HG03521 (cell line): ENCODE measurements at regions not wholly inside any gene's neighbourhood (a gene's known extent, or its start where the extent isn't known, plus 50 kb on each side); places are given as distances from the start of the nearest gene placed in this dataset.
"Not testable (repeated sequence)": the region's sequence is repeated elsewhere in the genome, so short reads cannot be mapped to it uniquely, and the experiment has no call there.

Source experiments
- ATAC-seq: cut with Tn5 transposase; IDR thresholded peaks from one replicate; pipeline ENCODE4 v1.9.1; 2021; ENCODE audit warnings: mild to moderate bottlenecking, moderate library complexity; ENCODE audit not compliant: unreplicated experiment

DNA sequence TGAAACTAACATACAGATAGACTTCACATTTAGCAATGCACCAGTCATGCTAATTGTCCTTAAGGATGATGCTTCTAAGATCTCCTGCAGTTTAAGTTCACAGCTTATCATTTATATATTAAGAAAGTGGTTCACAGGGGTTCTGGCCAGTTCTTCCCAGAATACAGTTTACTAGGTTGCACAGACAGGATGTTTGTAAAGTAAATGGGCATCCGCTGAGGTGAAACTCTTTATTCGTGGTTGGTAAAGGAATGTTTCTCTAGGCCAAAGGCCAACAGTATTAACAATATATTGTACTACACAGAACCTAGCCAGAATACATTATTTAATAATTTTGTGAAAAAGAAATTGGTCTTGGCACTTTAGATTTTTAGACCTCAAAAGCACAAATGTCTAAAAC, 1427.3 kb downstream of the CDH8 start:
- no peak for ATAC-seq

DNA sequence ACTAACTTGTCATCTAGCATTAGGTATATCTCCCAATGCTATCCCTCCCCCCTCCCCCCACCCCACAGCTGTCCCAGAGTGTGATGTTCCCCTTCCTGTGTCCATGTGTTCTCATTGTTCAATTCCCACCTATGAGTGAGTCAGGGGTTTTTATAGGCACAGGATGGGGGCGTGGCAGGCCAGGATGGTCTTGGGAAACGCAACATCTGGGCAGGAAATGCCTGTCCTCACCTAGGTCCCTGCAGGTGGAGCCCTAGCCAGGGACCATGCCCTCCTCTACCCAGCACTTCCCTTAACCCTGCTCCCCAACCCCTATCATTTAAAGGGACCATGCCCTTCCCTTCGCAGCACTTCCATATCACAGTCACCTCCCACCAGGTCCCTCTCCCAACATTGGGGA, 1430.6 kb downstream of the CDH8 start:
- not testable (repeated sequence) for ATAC-seq

DNA sequence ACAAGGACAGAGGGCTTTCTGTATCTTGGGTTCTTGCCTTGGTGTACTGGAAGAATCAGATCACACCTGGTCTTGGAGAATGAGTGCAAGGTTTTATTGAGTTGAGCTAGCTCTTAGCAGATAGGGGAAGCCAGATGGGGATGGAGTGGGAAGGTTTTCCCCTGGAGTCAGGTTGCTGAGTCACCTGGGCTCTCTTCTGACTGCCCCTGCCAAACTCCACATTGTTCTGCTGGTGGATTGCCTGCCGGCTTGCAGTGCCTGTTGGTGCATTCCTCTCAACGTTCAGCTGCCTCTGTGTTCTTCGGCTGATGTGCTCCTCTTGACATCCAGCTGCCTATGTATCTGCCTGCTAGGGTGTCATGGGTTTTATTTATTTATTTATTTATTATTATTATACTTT, 1431.1 kb downstream of the CDH8 start:
- ATAC-seq: no peak

DNA sequence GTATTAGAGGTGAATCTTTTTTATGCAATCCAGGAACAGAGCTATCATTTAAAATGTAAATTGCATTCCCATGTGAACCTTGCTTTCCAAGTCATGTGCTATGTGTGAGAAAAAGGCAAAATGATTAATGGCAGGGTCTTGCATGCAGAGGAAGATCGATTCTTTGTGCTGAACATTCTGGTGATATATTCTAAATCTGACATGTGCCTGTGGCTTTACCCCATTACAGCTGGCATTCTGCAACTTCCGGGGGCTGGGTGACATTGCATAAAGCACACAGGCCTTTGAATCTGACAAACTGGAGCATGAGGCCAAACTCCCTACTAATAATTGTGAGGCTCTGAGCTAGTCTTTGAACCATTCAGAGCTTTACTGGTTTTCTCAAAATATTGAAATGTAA, 1449.7 kb downstream of the CDH8 start:
- no peak for ATAC-seq

DNA sequence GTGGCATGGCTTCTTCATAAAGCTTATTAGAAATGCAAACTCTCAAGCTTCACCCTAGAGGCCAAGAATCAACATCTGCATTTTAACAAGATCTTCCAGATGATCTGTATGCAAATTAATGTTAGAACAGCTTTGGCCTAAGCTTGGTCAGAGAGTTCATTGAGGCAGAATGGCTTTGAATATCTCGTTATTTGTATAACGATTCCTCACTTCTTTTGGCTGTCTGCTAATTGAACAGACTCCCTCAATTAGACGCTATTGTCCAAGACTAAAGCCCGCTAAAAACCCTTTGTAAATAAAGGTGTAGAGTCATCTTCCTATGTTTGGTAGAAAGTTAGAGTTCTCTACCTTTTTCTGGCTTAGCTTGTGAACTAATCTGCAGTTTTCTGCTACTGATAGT, 1453.7 kb downstream of the CDH8 start:
- no peak for ATAC-seq

DNA sequence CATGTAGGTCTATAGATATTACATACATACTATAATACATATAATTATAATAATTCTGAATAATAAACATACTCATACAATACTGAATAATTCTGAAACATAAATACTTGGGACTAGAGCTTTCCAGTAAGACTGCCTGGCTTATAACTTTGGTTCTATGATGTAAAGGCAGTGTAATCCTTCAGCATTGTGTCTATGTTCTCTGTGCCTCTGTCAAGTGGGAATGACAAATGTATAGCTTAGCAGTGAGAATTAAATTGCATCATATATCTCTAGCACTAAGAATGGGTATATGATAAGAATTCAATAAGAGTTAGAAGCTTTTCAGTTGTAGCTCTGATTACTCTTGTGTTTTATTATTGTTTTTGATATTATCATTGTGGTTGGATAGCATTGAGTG, 1469.3 kb downstream of the CDH8 start:
- no peak for ATAC-seq

DNA sequence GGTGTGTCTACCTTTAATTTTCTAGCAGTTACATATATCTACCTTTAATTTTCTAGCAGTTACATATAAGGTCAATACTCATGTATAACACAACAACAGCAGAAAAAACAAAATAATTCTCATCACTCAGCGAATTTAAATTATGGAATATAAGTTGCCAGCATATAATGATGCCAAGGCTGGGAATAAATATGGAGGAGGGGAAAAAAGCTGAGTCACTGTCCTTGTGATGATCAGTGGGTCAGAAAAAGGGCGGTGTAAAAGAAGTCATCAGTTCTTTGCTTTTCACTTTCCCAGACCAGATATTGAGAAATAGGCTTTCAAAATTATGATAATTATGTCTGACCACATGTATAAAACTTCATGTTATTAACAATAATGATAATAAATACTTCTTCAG, 1471.7 kb downstream of the CDH8 start:
- no peak for ATAC-seq

DNA sequence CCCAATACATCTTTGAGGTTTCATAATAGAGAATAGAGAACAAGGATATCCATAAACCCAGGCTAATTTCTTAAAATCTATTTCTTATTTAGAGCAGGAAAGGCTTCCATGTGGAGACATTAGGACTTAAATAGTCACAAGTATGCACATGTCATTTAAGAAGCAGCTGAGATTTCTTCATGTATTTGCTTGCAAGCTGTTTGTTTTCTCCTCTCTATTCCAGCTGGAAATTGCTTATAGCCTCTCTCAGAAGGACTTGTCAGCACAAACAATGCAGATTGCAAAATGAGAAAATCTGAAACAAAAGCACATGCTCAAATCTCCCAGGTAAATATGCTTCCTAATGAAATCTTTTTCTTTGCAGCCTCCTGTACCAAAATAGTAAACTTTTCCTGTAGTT, 1473.1 kb downstream of the CDH8 start:
- no peak for ATAC-seq

DNA sequence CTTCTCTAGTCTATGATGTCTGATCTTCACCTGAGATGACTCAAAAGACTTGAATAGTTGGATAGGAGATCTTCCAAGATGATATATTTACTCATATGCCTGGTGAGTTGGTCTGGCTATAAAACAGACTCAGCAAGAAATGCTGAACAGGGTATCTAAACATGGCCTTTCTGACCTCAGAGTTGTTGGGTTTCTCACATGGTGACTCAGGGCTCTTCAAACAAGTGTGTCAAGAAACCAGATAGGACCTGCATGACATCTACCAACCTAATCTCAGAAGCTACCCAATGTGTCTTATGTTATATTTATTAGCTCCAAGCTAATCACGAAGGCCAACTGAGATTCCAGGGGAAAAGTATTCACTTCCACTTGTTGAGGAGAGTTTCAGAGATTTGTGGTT, 1477.3 kb downstream of the CDH8 start:
- ATAC-seq: no peak

DNA sequence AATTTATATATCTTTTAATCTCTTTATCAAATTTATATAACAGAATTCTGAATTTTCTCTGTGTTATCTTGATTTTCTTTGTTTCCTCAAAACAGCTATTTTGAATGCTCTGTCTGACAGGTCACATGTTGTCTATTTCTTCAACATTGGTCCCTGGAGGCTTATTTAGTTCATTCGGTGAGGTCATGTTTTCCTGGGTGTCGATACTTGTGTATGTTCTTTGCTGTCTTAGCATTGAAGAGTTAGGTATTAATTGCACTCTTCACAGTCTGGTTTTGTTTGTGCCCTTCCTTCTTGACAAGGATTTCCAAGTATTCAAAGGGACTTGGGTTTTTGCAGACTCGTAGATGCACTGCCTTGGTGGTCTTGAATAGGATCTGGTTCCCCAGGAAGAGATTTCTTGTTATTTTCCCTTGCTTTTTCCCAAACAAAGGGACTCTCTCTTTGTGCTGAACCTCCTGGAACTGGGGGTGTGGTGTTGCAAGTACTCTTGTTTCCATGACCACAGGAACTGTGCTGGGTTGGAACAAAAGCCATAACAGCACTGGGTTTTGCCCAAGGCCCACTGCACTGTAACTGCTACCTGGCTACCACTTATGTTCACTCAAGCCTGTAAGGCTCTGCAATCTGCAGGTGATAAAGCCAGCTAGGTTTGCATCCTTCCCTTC, 1483.0 kb downstream of the CDH8 start:
- ATAC-seq: no peak

DNA sequence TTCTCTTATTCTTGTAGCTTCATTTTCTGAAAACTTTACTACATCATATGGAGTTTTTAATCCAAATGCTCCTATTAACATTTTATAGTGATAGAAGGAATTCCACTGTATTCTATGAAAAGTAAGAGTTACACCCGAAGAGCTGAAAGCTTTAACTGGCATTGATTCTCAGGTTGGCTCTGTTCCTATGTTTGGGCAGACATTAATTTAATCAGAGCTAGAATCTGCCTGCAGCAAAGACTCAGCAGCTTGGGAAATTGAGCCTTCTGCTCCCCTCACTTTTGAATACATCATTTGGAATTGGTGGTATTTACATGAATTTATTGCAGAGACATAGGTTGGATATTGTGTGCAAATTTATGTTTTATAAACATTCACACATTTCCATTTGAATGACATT, 1494.7 kb downstream of the CDH8 start:
- ATAC-seq: no peak

DNA sequence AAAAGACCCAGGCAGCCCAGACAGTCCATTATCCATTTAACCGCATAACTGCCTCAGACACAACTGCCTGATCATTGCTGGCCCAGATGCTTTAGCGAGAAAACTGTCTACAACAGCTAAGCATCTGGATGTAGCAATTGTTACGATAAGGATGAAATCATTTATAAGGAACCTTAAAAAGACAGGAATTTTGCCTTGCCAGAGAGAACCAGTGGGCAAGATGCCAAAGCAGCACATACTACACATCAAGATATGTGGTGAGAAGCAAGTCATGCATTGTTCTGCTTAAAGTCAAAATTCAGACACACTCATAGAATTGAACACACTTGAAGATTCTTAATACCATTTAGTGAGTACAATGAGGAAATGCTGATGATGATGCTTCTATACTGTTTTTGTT, 1525.3 kb downstream of the CDH8 start:
- ATAC-seq: no peak

DNA sequence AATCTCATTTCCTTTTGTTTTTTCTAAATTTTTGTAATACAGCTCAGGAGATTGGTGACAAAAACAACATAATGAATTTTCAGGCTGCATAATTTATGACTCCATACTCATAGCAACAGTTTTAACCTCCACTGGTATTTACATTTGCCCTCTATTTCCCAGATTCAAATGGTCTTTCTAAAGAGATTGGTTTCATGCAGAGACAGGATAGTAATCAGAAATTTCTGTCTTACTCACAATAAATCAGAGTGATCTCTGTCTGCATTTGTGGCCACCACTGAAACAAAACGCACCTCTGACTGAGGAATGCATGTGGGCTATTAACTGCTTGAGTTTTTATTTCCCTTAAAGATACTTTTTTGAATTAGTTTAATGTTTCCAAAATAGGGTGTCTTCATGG, 1526.0 kb downstream of the CDH8 start:
- no peak for ATAC-seq

DNA sequence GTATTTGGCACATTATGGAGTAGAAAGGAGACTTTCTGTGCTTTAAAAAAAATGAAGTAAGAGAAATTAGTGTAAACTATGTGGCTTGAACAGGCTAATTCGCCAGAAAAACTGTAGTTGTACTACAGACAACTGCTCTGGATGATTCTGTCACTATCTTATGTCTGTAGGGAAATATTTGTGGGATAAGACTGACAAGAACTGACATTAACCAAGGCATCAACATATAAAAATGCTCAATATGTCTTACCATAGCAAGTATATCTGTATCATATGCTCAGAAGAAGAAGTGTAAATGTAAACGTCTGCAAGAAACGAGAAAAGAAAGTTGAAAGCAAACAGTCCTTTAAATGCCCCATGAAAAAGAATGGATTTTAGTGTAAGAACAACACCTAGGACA, 1545.0 kb downstream of the CDH8 start:
- ATAC-seq: no peak

DNA sequence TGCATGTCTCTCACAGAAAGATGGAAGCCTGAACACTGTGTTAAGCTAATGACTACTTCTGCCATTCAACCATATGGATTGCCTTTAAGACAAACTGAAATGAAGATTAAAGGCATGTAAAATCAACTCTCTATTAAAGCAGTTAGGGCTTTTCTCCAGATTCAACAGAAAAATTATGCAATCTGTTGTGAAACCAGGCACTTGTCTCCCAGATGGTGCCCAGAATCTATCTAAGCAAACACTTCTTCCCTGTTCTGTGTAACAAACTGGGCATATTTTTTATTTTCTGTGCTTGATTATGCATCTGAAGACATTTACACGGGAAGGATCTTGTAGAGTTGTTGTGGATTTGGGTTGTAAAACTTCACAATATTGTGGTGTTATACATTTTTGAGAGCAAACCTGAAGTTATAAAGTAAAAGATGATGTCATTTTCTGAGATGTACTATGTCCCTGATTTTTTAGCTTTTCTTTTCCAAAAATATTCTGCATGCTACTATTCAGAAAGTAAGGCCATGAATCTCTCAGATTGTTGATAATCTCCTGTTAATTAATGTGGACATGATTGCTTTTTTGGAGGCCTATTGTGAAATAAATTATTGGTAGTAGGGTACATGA, 1550.3 kb downstream of the CDH8 start:
- ATAC-seq: no peak

DNA sequence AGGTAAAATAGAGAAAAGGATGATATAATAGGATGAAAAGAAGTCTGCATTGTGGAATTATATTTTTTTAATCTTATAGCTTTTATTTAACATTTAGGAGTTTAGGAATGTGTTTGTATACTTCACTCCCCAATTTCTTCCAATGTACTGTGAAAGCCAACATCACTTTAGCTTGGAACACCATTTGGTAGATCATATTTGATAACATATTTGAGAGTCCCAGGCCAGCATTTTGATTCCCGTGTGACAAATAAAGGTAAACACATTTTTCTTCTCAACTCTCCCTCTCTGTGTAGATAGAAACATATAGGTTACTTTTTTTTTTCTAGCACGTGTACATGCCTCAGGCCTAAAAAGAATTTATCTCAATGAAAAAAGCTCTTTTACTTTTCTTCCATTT, 1551.3 kb downstream of the CDH8 start:
- ATAC-seq: no peak

DNA sequence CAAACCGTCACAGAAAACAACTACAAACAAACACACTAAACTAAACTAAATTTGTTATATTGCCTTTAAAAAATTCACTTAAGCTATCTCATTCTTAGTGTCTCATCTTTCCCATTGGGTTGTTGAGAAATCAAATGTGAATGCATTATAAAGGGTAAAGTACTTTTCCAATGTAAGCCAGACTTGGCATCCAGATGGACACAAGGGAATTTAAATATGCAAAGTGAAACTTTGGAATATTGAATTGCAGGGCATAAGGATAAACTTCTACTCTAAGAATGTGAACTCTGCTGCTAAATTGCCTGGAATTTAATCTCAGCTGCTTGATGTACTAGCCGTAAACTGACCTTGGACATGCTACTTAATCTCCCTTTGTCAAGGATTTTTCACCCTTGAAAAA, 1554.6 kb downstream of the CDH8 start:
- no peak for ATAC-seq

DNA sequence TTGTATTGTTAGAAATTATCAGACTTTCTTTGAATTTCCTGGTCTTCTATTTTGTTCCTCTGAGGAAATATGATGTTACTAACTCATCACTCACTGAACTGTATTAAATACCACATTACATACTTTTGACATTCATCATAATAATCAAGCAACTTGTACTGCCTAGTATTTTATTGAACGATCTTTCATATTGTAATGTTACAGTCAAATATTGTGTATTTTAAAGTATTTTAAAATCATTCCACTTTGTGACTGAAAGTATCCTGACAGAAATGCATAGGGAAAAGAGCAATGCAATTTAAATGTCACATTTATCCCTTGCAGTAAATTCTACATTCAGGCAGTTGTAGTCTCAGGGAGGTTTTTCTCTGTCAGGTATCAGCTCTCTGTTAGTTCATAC, 1557.4 kb downstream of the CDH8 start:
- no peak for ATAC-seq

DNA sequence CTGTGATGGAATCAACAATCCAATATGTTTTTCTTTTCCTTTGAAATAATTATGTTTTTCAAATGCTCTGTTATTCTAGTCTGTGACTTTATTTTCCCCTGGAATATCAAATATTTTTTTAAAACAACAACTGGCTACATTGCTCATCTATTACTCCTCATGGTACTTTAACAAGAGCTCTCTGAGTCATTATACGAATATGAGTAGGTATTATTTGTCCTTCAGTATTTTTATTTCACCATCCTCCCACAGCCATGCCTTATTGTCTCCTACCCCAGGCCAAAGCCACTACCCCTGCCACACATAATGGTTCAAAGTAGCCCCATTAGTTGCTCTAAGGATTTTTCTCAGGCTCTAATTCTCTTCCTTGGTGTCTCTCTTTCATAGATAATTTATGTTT, 1572.3 kb downstream of the CDH8 start:
- ATAC-seq: no peak

DNA sequence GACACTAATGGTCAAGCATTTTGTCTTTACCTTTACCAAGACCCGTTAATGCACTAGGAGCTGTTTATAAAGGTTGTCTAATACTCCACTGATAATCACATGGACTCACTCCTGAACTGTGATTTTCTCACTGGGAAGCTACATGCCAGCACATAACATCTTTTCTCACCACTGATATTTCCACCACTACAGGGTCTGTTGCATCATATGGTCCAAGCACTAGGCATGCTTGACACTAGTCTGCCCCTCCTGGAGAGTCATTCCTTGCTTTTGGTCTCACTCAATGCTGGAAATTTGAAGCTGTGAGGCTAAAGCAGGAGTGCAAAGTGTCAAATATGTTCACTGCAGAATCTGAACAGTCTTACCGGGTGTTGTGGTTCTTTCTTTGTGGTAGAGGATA, 1576.8 kb downstream of the CDH8 start:
- no peak for ATAC-seq

DNA sequence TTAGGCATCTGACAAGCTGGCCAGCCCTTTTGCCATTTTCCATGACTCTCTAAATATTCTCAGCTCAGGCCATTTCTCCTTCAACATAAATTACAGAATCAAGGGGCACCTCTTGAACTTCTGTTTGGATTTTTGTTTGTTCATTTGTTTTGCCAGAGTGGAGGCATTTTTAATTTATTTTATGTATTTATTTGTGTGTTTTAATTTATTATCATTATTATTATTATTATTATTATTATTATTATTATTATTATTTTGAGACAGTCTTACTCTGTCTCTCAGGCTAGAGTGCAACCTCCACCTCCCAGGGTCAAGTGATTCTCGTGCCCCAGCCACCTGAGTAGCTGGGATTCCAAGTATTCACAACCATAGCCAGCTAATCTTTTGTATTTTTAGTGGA, 1578.0 kb downstream of the CDH8 start:
- ATAC-seq: no peak

DNA sequence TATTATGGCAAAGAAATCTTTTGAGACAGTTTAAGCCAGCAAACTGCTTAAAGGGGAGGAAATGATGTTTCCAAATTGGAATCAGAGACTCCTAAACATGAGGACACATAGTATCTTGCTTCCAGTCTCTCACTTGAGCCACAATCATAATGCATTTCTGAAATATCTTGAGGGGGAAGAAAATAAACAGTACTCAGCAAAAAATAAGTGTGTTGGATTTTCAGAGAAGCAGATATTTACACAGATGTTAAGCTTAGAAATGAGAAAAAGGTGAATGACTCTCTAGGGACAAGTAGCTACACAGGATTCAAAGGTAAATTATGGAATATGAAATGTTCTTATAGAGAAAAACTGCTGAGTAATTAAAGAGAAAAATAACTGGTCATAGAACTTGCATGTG, 1583.6 kb downstream of the CDH8 start:
- no peak for ATAC-seq

DNA sequence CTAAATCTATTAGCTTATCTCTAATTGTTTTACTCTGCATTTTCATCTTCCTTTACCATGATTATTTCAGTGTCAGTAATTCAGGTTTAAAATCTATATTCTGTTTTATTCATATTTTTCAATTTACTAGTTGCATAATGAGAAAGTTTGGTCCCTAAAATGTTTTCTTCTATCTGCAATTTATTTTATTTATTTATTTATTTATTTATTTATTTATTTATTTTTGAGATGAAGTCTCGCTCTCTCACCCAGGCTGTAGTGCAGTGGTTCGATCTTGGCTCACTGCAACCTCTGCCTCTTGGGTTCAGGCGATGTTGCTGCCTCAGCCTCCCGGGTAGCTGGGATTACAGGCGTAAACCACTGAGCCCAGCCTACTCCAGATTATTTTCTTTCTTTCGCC, 1597.3 kb downstream of the CDH8 start:
- ATAC-seq: no peak
